K562 (cell line): ENCODE measurements at regions not wholly inside any gene's neighbourhood (a gene's known extent, or its start where the extent isn't known, plus 50 kb on each side); places are given as distances from the start of the nearest gene placed in this dataset.

Source experiments
- ATAC-seq: fragments of 200-7000 bp; cut with Tn5 transposase; 3 replicates; pipeline ENCODE4 v1.9.1; 2020; ENCODE audit warnings: moderate library complexity
- BruUV-seq: library from RNA; stranded (reverse); fragments of 400-500 nt; replicated peaks from 2 replicates; lab custom pipeline; 2021; lab: Mats Ljungman, UMichigan
- CTCF ChIA-PET: fragments of 300-600 bp; formaldehyde crosslinking; extraction: SDS; loops from one replicate; lab custom pipeline; 2021; ENCODE audit warnings: low intra/inter-chr PET ratio; lab: Yijun Ruan, JAX
- POLR2A ChIA-PET: fragments of 300-600, 350-650 bp; sonication (Branson Sonifier 250); formaldehyde crosslinking; extraction: SDS; loops from one replicate; lab custom pipeline; 2021; ENCODE audit warnings: antibody characterized with exemption, inconsistent platforms; lab: Yijun Ruan, JAX
- DNase-seq, 4 experiments: peaks; one replicate each; pipeline versions ENCODE4 v3.0.0 to v3.0.0-alpha.2; 2011 to 2018; ENCODE audit warnings: low spot score in 3 of 4, mixed read lengths in 3 of 4; ENCODE audit errors: extremely low read depth in 1 of 4
- FAIRE-seq: peaks from 2 replicates; lab custom pipeline; 2011; peaks lifted over from hg19 to GRCh38; lab: Jason Lieb, UNC
- H2AFZ ChIP-seq: 2 replicates; pipeline ENCODE4 v1.6.0; 2011; ENCODE audit warnings: low read depth, low read length, control low read depth, inconsistent platforms
- H3K27ac ChIP-seq: fragments of 200-600 bp; 3 replicates; pipeline ENCODE4 v1.8.0; 2011; ENCODE audit warnings: low read depth, mild to moderate bottlenecking, control low read depth, inconsistent platforms, low read length, moderate library complexity, mixed read lengths; ENCODE audit errors: extremely low read depth
- H3K27me3 ChIP-seq, 2 experiments: fragments of 300-600 bp in 1 of 2; 2 replicates in 1 of 2; 3 replicates in 1 of 2; pipeline versions ENCODE4 v1.6.0 to v1.8.0; 2011; ENCODE audit warnings: inconsistent platforms in 2 of 2, low read length in 2 of 2, mild to moderate bottlenecking in 1 of 2, mixed read lengths in 1 of 2, moderate library complexity in 1 of 2; ENCODE audit not compliant: control insufficient read depth in 2 of 2, insufficient read depth in 2 of 2
- H3K36me3 ChIP-seq: fragments of 300-600 bp; 3 replicates; pipeline ENCODE4 v1.8.0; 2011; ENCODE audit warnings: mild to moderate bottlenecking, low read length, inconsistent platforms; ENCODE audit not compliant: control insufficient read depth, insufficient read depth
- H3K4me1 ChIP-seq, 2 experiments: fragments of 200-600 bp in 1 of 2; replicated peaks in 1 of 2; 2 replicates in 1 of 2; 3 replicates in 1 of 2; pipeline versions ENCODE4 v1.5.1 to v1.8.0; 2011; ENCODE audit warnings: inconsistent platforms in 2 of 2, low read length in 2 of 2, mild to moderate bottlenecking in 1 of 2, mixed read lengths in 1 of 2, moderate library complexity in 1 of 2; ENCODE audit not compliant: control insufficient read depth in 2 of 2, insufficient read depth in 2 of 2
- H3K4me2 ChIP-seq: 2 replicates; pipeline ENCODE4 v1.6.1; 2011; ENCODE audit warnings: low read length, control low read depth, inconsistent platforms, mixed read lengths; ENCODE audit not compliant: insufficient read depth
- H3K4me3 ChIP-seq: fragments of 200-600 bp; sonication (generic), shearing (Covaris generic); 2 replicates; pipeline ENCODE4 v1.5.1; 2016; ENCODE audit warnings: control low read depth, inconsistent platforms
- H3K79me2 ChIP-seq: fragments of 200-600 bp; 3 replicates; pipeline ENCODE4 v1.8.0; 2011; ENCODE audit warnings: low read length, inconsistent platforms; ENCODE audit not compliant: control insufficient read depth, insufficient read depth
- H3K9ac ChIP-seq, 2 experiments: 2 replicates each; pipeline versions ENCODE4 v1.6.0 to v1.6.1; 2011; ENCODE audit warnings: low read depth in 2 of 2, low read length in 2 of 2, control low read depth in 1 of 2, inconsistent platforms in 1 of 2, mild to moderate bottlenecking in 1 of 2, mixed read lengths in 1 of 2; ENCODE audit not compliant: insufficient read depth in 1 of 2
- H3K9me1 ChIP-seq: one replicate; pipeline ENCODE4 v1.6.0; 2011; ENCODE audit warnings: inconsistent platforms, mild to moderate bottlenecking, low read length, moderate library complexity; ENCODE audit not compliant: control insufficient read depth, insufficient read depth
- H3K9me3 ChIP-seq: replicated peaks from 2 replicates; pipeline ENCODE4 v1.5.1; 2011; ENCODE audit warnings: low read depth, low read length, inconsistent platforms; ENCODE audit not compliant: control insufficient read depth, insufficient read depth
- H4K20me1 ChIP-seq: replicated peaks from 2 replicates; pipeline ENCODE4 v1.6.1; 2011; ENCODE audit warnings: low read length, inconsistent platforms, mixed read lengths; ENCODE audit not compliant: control insufficient read depth, insufficient read depth
- BHLHE40 ChIP-seq: IDR thresholded peaks from 2 replicates; pipeline ENCODE4 v1.6.1; 2011; ENCODE audit warnings: low read length, improper control_type of control experiment
- NR2C1 ChIP-seq, 2 experiments: fragments of 450-650 bp; IDR thresholded peaks; 2 replicates each; pipeline ENCODE4 v1.6.1; 2017; ENCODE audit warnings: mild to moderate bottlenecking in 2 of 2, antibody characterized with exemption in 1 of 2, inconsistent platforms in 1 of 2, missing compliant biosample characterization in 1 of 2, missing genetic modification characterization in 1 of 2
- POLR2G ChIP-seq: fragments of 200-400 bp; formaldehyde crosslinking; IDR thresholded peaks from 2 replicates; pipeline ENCODE4 v1.6.1; 2017; ENCODE audit warnings: low read depth, mild to moderate bottlenecking, antibody characterized with exemption, low read length, moderate library complexity
- SUPT5H ChIP-seq: fragments of 450-650 bp; IDR thresholded peaks from 2 replicates; pipeline ENCODE4 v1.6.1; 2016
- ZNF347 ChIP-seq: fragments of 450-650 bp; formaldehyde crosslinking; IDR thresholded peaks from 2 replicates; pipeline ENCODE4 v1.4.0; 2020; ENCODE audit warnings: low read depth, mild to moderate bottlenecking, moderate library complexity
- ZZZ3 ChIP-seq: fragments of 450-650 bp; IDR thresholded peaks from 2 replicates; pipeline ENCODE4 v1.6.1; 2016; ENCODE audit warnings: antibody characterized with exemption, mild to moderate bottlenecking, moderate library complexity
- WGBS: fragments of 100-300 bp; shearing (Covaris generic); methylation state at CpG from one replicate; pipeline ENCODE4 v1.1.6; 2016; ENCODE audit warnings: low coverage, mixed read lengths; ENCODE audit not compliant: insufficient coverage; ENCODE audit errors: missing lambda C conversion rate; 5-methylcytosine and 5-hydroxymethylcytosine counted together
- in situ Hi-C: fragments of 300-500 bp; cut with MboI; formaldehyde crosslinking; loops from 4 replicates; pipeline ENCODE4 v1.15.0; 2018; ENCODE audit warnings: inconsistent platforms, mixed read lengths
- intact Hi-C: fragments of 100-400 bp; cut with micrococcal nuclease; formaldehyde crosslinking; loops from 2 replicates; pipeline ENCODE4 v1.14.2; 2022
- TF ChIP-seq, protein P1 (sequence below): sonication (generic); formaldehyde crosslinking; IDR thresholded peaks from 2 replicates; pipeline ENCODE4 v1.5.0; 2020; ENCODE audit warnings: missing genetic modification reagents
- TF ChIP-seq, protein P2 (sequence below), 3 experiments: IDR thresholded peaks in 2 of 3; conservative IDR thresholded peaks in 1 of 3; 2 replicates each; pipeline ENCODE4 v1.5.1; 2011 to 2012; ENCODE audit warnings: low read length in 3 of 3, mild to moderate bottlenecking in 3 of 3, control low read depth in 2 of 3, improper control_type of control experiment in 1 of 3, inconsistent platforms in 1 of 3, low read depth in 1 of 3, mixed read lengths in 1 of 3, moderate library complexity in 1 of 3; ENCODE audit not compliant: insufficient read depth in 2 of 3
- TF ChIP-seq, protein P3 (sequence below): fragments of 450-650 bp; formaldehyde crosslinking; IDR thresholded peaks from 2 replicates; pipeline ENCODE4 v1.4.0; 2020; ENCODE audit warnings: mild to moderate bottlenecking, mixed read lengths

DNA sequence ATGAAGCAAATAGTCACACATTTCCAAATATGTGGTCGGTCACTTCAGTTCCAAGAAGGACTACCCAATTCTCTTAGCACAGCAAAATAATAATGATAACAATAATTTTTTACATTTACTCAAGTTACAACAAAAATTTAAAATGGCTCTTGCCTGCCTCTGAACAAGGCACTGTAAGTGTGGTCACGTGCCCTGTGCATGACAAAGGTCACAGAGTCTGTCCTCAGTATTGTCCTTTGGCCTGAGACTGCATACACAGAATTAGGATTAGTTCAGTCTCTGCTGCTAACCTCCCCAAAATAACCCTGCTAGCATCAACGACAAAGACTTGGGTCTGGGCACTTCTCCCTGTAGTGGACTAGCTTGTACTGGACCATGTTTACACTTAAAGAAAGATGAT lies 297.1 kb upstream of the DUSP10 start:
- 2% methylated on average over 3 of the region's 3 CpGs for WGBS
- intact Hi-C loops, result no loop called here
- POLR2A ChIA-PET, result no interaction called here

More for the DNA sequence above, 297.1 kb upstream of the DUSP10 start:
- Histone ChIP-seq H3K4me3 (no peak overlapping the region), H3K79me2 (no peaks in the 10 kb centered on the region), H3K9me3 (no peaks in the 10 kb centered on the region), H3K4me1 (no peaks in the 10 kb centered on the region), H3K27ac (no peak overlapping the region), H4K20me1 (no peaks in the 10 kb centered on the region), H3K27me3 (peaks cover 2 to 4% of the 10 kb centered on the region in 2 experiments; a peak in 2 of 5 replicates), H2AFZ (no peak overlapping the region), H3K36me3 (no peaks in the 10 kb centered on the region), H3K9ac (no peak overlapping the region), H3K4me2 (no peak overlapping the region), H3K9me1 (no peaks in the 10 kb centered on the region)
- in situ Hi-C loops, result no loop called here
- no peak for TF ChIP-seq ZNF347
- TF ChIP-seq SUPT5H, result no peak
- TF ChIP-seq, protein P1, sequence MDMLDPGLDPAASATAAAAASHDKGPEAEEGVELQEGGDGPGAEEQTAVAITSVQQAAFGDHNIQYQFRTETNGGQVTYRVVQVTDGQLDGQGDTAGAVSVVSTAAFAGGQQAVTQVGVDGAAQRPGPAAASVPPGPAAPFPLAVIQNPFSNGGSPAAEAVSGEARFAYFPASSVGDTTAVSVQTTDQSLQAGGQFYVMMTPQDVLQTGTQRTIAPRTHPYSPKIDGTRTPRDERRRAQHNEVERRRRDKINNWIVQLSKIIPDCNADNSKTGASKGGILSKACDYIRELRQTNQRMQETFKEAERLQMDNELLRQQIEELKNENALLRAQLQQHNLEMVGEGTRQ (CRISPR knock-in tag), result peak; percentile 58
- TF ChIP-seq NR2C1 (IDR thresholded peaks at IDR 0.05), result no peak
- no peak for TF ChIP-seq NR2C1 (tag; IDR thresholded peaks at IDR 0.05)
- TF ChIP-seq, protein P2, sequence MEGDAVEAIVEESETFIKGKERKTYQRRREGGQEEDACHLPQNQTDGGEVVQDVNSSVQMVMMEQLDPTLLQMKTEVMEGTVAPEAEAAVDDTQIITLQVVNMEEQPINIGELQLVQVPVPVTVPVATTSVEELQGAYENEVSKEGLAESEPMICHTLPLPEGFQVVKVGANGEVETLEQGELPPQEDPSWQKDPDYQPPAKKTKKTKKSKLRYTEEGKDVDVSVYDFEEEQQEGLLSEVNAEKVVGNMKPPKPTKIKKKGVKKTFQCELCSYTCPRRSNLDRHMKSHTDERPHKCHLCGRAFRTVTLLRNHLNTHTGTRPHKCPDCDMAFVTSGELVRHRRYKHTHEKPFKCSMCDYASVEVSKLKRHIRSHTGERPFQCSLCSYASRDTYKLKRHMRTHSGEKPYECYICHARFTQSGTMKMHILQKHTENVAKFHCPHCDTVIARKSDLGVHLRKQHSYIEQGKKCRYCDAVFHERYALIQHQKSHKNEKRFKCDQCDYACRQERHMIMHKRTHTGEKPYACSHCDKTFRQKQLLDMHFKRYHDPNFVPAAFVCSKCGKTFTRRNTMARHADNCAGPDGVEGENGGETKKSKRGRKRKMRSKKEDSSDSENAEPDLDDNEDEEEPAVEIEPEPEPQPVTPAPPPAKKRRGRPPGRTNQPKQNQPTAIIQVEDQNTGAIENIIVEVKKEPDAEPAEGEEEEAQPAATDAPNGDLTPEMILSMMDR (IDR thresholded peaks at IDR 0.05 in 2 of 3, conservative IDR thresholded peaks at IDR 0.05 in 1 of 3; ENCODE audit: insufficient read depth in 2 of 3, low read depth in 1 of 3, low read length in 3 of 3), result no peak
- no peak for TF ChIP-seq POLR2G
- TF ChIP-seq, protein P3, sequence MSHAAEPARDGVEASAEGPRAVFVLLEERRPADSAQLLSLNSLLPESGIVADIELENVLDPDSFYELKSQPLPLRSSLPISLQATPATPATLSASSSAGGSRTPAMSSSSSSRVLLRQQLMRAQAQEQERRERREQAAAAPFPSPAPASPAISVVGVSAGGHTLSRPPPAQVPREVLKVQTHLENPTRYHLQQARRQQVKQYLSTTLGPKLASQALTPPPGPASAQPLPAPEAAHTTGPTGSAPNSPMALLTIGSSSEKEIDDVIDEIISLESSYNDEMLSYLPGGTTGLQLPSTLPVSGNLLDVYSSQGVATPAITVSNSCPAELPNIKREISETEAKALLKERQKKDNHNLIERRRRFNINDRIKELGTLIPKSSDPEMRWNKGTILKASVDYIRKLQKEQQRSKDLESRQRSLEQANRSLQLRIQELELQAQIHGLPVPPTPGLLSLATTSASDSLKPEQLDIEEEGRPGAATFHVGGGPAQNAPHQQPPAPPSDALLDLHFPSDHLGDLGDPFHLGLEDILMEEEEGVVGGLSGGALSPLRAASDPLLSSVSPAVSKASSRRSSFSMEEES (CRISPR knock-in tag), result peak; percentile 41; the same call in 1 of the 2 replicates
- no peak for TF ChIP-seq ZZZ3
- 0 out of 2 replicates have a peak, but pooled peaks have one; percentile 13 for TF ChIP-seq BHLHE40
- BruUV-seq, result no TSS peak
- CTCF ChIA-PET, result no interaction called here
- FAIRE-seq, result no peak
- no peak for DNase-seq
- ATAC-seq, result no peak; the same call in 2 of the 3 replicates
